Head of caudate nucleus (tissue), 42 donors: ENCODE measurements at regions not wholly inside any gene's neighbourhood (a gene's known extent, or its start where the extent isn't known, plus 50 kb on each side); places are given as distances from the start of the nearest gene placed in this dataset.

Experiments
- DNase-seq, 42 donors: peaks; one replicate each; pipeline versions ENCODE4 v3.0.0 to v3.0.0-alpha.2; 2020 to 2021; ENCODE audit warnings: mixed read lengths in 7 of 42
- intact Hi-C: fragments of 100-400 bp; cut with DNase I; formaldehyde crosslinking; loops from one replicate; pipeline ENCODE4 v1.15.0; 2022

DNA sequence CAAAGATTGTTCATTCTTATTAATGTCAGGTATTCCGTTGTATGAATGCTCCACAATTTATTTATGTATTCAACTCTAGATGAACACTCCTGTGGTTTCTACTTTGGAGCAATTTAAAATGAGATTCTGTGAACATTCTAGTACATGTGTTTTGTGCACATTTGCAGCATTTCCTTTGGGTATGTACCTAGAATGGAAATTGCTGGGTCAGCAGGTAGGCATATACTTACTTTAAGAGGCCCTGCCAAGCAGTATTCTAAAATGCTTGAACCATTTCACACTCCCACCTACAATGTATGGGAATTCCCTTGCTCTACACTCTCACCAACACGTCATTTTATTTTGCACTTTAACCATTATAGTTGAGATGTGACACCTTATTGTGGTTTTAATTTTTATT lies 59.4 kb upstream of the MAGEB2 start:
- intact Hi-C loops, result no loop called here
- DNase-seq, result no peak

DNA sequence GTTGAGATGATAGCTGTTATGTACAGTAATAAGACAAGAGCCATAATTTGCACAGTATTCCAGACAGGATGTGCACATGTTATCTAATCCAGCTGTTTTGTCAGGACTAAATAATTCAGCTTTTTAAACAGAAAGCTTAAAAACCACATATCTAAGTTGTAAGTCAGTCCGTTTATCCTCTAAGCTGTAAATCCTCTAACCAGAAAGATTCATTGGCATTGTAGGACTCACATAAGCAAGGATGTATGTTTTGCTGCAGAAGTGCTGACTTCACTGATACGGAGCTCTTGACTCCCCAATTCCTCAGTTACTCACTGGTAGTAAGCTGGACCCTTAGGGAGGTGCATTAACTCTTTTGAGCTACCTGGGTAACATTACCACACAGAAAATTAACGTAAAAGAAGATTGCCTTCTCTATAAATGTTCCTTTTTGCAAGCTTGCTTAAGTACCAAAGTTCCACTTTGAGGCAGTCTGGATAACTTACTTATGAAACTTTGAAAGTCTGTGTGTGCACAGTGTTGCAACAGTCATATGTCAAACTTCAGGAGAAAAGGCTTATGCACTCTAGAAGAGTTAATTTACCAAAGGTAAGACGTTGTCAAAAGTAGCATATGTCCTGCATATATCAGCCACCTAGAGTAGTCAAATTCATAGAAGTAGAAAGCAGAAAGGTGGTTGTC lies 58.3 kb upstream of the MAGEB2 start:
- intact Hi-C loops, result no loop called here
- DNase-seq, result no peak

DNA sequence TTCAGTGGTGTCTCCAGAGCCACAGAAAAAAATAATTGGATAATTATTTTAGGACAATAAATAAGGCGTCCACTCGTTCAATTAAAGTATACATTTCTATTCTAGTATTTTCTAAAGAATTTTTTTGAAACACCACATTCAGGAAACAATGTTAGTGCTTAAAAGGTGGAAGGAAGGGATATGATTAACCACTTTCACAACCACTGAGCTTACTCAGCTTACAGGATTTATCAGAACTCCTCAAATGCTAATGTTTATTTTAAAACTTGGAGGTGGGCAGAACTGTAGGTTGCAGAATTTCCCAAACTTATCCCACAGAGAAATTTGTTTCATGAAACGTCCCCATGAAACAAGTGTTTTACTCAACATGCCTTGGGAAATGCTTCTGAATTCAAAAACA lies 54.3 kb upstream of the MAGEB2 start:
- DNase-seq, result no peak
- intact Hi-C loops, result no loop called here
